Liver (tissue), 8 donors: ENCODE measurements at regions not wholly inside any gene's neighbourhood (a gene's known extent, or its start where the extent isn't known, plus 50 kb on each side); places are given as distances from the start of the nearest gene placed in this dataset.

ENCODE experiments used
- DNase-seq: peaks from one replicate; pipeline ENCODE4 v3.0.0-alpha.2; 2017; ENCODE audit warnings: low spot score
- H3K27ac ChIP-seq, 2 donors: one replicate each; pipeline ENCODE4 v1.7.0; 2013; ENCODE audit warnings: inconsistent platforms in 2 of 2, low read length in 2 of 2, control low read depth in 1 of 2, low read depth in 1 of 2, mild to moderate bottlenecking in 1 of 2
- H3K27me3 ChIP-seq, 4 donors: one replicate each; pipeline versions ENCODE4 v1.6.1 to v1.7.0; 2013; ENCODE audit warnings: low read length in 3 of 4, inconsistent platforms in 1 of 4, mild to moderate bottlenecking in 1 of 4, moderate library complexity in 1 of 4; ENCODE audit not compliant: control insufficient read depth in 4 of 4, insufficient read depth in 4 of 4
- H3K36me3 ChIP-seq, 4 donors: one replicate each; pipeline versions ENCODE4 v1.6.1 to v1.7.0; 2013; ENCODE audit warnings: low read length in 3 of 4, mild to moderate bottlenecking in 3 of 4, low read depth in 1 of 4, moderate library complexity in 1 of 4; ENCODE audit not compliant: control insufficient read depth in 4 of 4, insufficient read depth in 3 of 4
- H3K4me1 ChIP-seq, 4 donors: one replicate each; pipeline versions ENCODE4 v1.6.1 to v1.7.0; 2013; ENCODE audit warnings: low read length in 3 of 4, mild to moderate bottlenecking in 3 of 4, moderate library complexity in 1 of 4; ENCODE audit not compliant: control insufficient read depth in 4 of 4, insufficient read depth in 4 of 4
- H3K4me3 ChIP-seq, 3 donors: one replicate each; pipeline versions ENCODE4 v1.6.1 to v1.7.0; 2013; ENCODE audit warnings: low read length in 3 of 3, control low read depth in 1 of 3, low read depth in 1 of 3, mild to moderate bottlenecking in 1 of 3
- H3K9ac ChIP-seq, 2 donors: one replicate each; pipeline ENCODE4 v1.7.0; 2013; ENCODE audit warnings: low read length in 2 of 2, mild to moderate bottlenecking in 2 of 2, moderate library complexity in 2 of 2, control low read depth in 1 of 2, low read depth in 1 of 2
- H3K9me3 ChIP-seq, 4 donors: one replicate each; pipeline versions ENCODE4 v1.6.1 to v1.7.0; 2013; ENCODE audit warnings: low read length in 3 of 4; ENCODE audit not compliant: control insufficient read depth in 4 of 4
- EGR1 ChIP-seq, 2 donors: IDR thresholded peaks; 2 replicates each; pipeline ENCODE4 v1.6.1; 2016 to 2018; ENCODE audit warnings: antibody characterized with exemption in 2 of 2, low read depth in 2 of 2
- FOXA1 ChIP-seq: IDR thresholded peaks from 2 replicates; pipeline ENCODE4 v1.6.1; 2016; ENCODE audit warnings: antibody characterized with exemption
- FOXA2 ChIP-seq: IDR thresholded peaks from 2 replicates; pipeline ENCODE4 v1.6.1; 2016; ENCODE audit warnings: antibody characterized with exemption
- GABPA ChIP-seq, 2 donors: IDR thresholded peaks in 1 of 2; conservative IDR thresholded peaks in 1 of 2; 2 replicates each; pipeline ENCODE4 v1.6.1; 2016; ENCODE audit warnings: antibody characterized with exemption in 2 of 2, mild to moderate bottlenecking in 1 of 2, moderate library complexity in 1 of 2
- HNF4A ChIP-seq, 2 donors: conservative IDR thresholded peaks; 2 replicates each; pipeline ENCODE4 v1.6.1; 2016; ENCODE audit warnings: antibody characterized with exemption in 2 of 2, mild to moderate bottlenecking in 2 of 2
- HNF4G ChIP-seq: IDR thresholded peaks from 2 replicates; pipeline ENCODE4 v1.6.1; 2016; ENCODE audit warnings: antibody characterized with exemption
- JUND ChIP-seq, 2 donors: IDR thresholded peaks; 2 replicates each; pipeline ENCODE4 v1.6.1; 2016; ENCODE audit warnings: antibody characterized with exemption in 2 of 2
- RAD21 ChIP-seq, 2 donors: IDR thresholded peaks; 2 replicates each; pipeline ENCODE4 v1.6.1; 2016; ENCODE audit warnings: antibody characterized with exemption in 2 of 2, mild to moderate bottlenecking in 2 of 2
- RXRA ChIP-seq, 2 donors: IDR thresholded peaks; 2 replicates each; pipeline ENCODE4 v1.6.1; 2017 to 2018; ENCODE audit warnings: antibody characterized with exemption in 2 of 2, mild to moderate bottlenecking in 1 of 2
- TAF1 ChIP-seq: conservative IDR thresholded peaks from 2 replicates; pipeline ENCODE4 v1.6.1; 2016; ENCODE audit warnings: antibody characterized with exemption, mild to moderate bottlenecking
- YY1 ChIP-seq: IDR thresholded peaks from 2 replicates; pipeline ENCODE4 v1.6.1; 2016; ENCODE audit warnings: antibody characterized with exemption, mild to moderate bottlenecking
- WGBS: extraction: QIAGEN DNeasy Blood & Tissue Kit; methylation state at CpG from one replicate; pipeline ENCODE4 v1.1.7; 2013; 5-methylcytosine and 5-hydroxymethylcytosine counted together
- TF ChIP-seq, protein P1 (sequence below): IDR thresholded peaks from 2 replicates; pipeline ENCODE4 v1.6.1; 2016; ENCODE audit warnings: antibody characterized with exemption, mild to moderate bottlenecking
- TF ChIP-seq, protein P2 (sequence below): IDR thresholded peaks from 2 replicates; pipeline ENCODE4 v1.6.1; 2016; ENCODE audit warnings: antibody characterized with exemption
- TF ChIP-seq, protein P3 (sequence below): fragments of 150-350 bp; IDR thresholded peaks from 2 replicates; pipeline ENCODE4 v1.5.1; 2017; ENCODE audit warnings: improper control_type of control experiment, low read depth, low read length; ENCODE audit not compliant: missing input control
- TF ChIP-seq, protein P4 (sequence below): IDR thresholded peaks from 2 replicates; pipeline ENCODE4 v1.6.1; 2016; ENCODE audit warnings: antibody characterized with exemption
- TF ChIP-seq, protein P5 (sequence below): IDR thresholded peaks from 2 replicates; pipeline ENCODE4 v1.6.1; 2016; ENCODE audit warnings: antibody characterized with exemption
- donor health status: healthy.
- donor health status: healthy.
- donor health status: healthy.
- donor health status: healthy.
- donor health status: healthy.

DNA sequence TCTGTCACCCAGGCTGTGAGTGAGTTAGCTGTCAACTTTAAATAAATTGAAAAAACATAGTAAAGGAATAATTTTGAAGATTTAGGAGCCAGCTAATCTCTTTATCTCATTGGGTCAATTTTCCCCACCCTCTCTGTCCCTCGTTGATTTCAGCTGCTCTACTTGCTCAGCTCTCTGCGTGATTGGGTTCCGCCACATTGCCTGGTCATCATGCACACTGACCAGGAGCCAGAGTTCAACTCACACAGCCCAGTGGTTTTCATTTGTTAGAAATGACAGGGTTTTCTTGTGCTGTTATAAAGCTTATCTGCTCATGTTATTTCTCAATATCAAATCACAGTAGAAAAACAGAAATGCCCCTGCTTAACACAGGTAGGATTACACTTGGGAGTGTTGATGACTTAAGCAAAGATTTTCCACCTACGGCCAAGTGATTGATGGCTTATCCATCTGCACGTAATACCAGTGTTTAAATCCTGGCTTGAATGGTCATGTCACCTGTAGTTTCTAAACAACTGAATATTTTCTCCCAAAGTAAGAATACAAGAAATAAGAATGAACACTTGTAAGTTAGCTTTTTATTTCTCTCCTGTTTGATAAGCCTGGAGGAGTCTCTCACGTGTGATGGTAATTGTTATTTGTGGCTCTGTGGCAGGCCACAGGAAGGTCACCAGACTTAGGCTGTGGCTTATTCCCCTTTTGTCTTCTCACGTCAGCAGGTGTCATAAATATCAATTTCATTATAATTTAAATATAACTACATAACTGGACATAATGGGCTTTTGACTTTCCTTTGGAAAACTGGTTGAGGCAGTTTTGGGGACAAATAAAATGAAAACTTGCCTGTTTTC is 367.2 kb upstream of the DDHD1 start (continued):
- no peak for TF ChIP-seq FOXA1
- TF ChIP-seq HNF4G: no peak
- no peak for TF ChIP-seq YY1
- no peak for TF ChIP-seq RAD21 (IDR thresholded peaks at IDR 0.05)
- TF ChIP-seq EGR1 (IDR thresholded peaks at IDR 0.05; ENCODE audit: low read depth in 2 of 2): no peak
- TF ChIP-seq TAF1: no peak
- TF ChIP-seq FOXA2: no peak

DNA sequence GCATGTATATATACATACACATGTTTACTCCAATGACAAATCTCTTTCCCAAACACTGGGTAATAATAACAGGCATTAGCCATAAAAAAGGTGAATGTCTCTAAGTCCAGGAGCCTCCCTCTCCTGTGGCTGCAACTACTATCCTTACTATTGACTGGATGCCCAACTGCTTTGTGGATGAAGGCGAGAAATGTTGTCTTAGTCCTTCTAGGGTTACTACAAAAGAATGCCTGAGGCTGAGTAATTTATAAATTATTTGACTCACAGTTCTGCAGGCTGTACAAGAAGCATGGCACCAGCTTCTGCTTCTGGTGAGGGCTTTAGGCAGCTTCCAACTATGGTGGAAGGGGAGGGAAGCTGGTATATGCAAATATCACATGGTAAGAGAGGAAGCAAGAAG is 366.0 kb upstream of the DDHD1 start:
- no peaks in the 10 kb centered on the region for H3K9me3 ChIP-seq
- no peak overlapping the region for H3K4me3 ChIP-seq
- no peaks in the 10 kb centered on the region for H3K27me3 ChIP-seq
- no peak for DNase-seq
- WGBS: 100% methylated on average over 1 of the region's 1 CpG
- H3K36me3 ChIP-seq: no peaks in the 10 kb centered on the region
- H3K9ac ChIP-seq: no peak overlapping the region
- no peak overlapping the region for H3K27ac ChIP-seq
- no peaks in the 10 kb centered on the region for H3K4me1 ChIP-seq
- TF ChIP-seq FOXA1 (no peak), FOXA2 (no peak), JUND (IDR thresholded peaks at IDR 0.05) (no peak), RXRA (IDR thresholded peaks at IDR 0.05) (no peak), HNF4G (no peak), RAD21 (IDR thresholded peaks at IDR 0.05) (no peak), HNF4A (conservative IDR thresholded peaks at IDR 0.05) (no peak), EGR1 (IDR thresholded peaks at IDR 0.05; ENCODE audit: low read depth in 2 of 2) (no peak)
- TF ChIP-seq, protein P1, sequence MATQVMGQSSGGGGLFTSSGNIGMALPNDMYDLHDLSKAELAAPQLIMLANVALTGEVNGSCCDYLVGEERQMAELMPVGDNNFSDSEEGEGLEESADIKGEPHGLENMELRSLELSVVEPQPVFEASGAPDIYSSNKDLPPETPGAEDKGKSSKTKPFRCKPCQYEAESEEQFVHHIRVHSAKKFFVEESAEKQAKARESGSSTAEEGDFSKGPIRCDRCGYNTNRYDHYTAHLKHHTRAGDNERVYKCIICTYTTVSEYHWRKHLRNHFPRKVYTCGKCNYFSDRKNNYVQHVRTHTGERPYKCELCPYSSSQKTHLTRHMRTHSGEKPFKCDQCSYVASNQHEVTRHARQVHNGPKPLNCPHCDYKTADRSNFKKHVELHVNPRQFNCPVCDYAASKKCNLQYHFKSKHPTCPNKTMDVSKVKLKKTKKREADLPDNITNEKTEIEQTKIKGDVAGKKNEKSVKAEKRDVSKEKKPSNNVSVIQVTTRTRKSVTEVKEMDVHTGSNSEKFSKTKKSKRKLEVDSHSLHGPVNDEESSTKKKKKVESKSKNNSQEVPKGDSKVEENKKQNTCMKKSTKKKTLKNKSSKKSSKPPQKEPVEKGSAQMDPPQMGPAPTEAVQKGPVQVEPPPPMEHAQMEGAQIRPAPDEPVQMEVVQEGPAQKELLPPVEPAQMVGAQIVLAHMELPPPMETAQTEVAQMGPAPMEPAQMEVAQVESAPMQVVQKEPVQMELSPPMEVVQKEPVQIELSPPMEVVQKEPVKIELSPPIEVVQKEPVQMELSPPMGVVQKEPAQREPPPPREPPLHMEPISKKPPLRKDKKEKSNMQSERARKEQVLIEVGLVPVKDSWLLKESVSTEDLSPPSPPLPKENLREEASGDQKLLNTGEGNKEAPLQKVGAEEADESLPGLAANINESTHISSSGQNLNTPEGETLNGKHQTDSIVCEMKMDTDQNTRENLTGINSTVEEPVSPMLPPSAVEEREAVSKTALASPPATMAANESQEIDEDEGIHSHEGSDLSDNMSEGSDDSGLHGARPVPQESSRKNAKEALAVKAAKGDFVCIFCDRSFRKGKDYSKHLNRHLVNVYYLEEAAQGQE: no peak
- TF ChIP-seq, protein P2, sequence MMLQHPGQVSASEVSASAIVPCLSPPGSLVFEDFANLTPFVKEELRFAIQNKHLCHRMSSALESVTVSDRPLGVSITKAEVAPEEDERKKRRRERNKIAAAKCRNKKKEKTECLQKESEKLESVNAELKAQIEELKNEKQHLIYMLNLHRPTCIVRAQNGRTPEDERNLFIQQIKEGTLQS: no peak
- TF ChIP-seq, protein P3, sequence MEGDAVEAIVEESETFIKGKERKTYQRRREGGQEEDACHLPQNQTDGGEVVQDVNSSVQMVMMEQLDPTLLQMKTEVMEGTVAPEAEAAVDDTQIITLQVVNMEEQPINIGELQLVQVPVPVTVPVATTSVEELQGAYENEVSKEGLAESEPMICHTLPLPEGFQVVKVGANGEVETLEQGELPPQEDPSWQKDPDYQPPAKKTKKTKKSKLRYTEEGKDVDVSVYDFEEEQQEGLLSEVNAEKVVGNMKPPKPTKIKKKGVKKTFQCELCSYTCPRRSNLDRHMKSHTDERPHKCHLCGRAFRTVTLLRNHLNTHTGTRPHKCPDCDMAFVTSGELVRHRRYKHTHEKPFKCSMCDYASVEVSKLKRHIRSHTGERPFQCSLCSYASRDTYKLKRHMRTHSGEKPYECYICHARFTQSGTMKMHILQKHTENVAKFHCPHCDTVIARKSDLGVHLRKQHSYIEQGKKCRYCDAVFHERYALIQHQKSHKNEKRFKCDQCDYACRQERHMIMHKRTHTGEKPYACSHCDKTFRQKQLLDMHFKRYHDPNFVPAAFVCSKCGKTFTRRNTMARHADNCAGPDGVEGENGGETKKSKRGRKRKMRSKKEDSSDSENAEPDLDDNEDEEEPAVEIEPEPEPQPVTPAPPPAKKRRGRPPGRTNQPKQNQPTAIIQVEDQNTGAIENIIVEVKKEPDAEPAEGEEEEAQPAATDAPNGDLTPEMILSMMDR: no peak

DNA sequence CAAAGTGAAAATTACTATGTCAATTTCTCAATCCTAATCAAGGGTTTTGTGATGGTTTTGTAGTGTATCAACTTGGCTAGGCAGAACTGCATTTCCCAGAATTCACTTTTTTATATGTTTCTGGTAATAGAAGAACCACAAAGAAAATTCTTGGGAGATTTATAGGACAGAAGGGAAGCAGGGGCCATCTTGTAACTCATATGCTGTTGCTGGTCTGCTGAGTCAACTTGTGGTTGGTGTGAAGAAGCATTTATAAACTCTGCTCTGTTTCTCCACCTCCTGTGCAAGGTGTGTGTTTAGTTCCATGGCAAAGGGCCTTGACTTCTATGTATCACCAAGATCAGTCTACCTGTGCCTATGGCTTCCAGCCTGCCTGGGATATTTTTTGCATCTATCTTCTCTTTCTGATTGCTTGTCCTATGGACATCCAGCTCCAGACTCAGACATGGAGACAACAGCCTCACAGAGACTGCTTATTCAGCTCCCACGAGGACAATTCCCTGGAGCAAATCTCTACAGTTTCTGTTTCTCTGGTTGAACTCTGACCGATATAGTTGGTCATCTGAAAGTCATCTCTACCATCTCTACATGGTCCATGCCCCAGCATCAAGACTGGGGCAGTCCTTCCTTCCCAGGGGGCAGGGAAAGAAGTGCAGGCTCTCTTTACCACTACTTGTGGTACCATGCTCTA is 364.3 kb upstream of the DDHD1 start:
- Histone ChIP-seq H3K9me3 (no peaks in the 10 kb centered on the region), H3K27me3 (no peaks in the 10 kb centered on the region), H3K27ac (no peak overlapping the region), H3K9ac (no peak overlapping the region), H3K4me1 (no peaks in the 10 kb centered on the region), H3K4me3 (no peak overlapping the region), H3K36me3 (no peaks in the 10 kb centered on the region)
- TF ChIP-seq, protein P3: no peak
- TF ChIP-seq, protein P4, sequence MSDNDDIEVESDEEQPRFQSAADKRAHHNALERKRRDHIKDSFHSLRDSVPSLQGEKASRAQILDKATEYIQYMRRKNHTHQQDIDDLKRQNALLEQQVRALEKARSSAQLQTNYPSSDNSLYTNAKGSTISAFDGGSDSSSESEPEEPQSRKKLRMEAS: no peak
- TF ChIP-seq, protein P5, sequence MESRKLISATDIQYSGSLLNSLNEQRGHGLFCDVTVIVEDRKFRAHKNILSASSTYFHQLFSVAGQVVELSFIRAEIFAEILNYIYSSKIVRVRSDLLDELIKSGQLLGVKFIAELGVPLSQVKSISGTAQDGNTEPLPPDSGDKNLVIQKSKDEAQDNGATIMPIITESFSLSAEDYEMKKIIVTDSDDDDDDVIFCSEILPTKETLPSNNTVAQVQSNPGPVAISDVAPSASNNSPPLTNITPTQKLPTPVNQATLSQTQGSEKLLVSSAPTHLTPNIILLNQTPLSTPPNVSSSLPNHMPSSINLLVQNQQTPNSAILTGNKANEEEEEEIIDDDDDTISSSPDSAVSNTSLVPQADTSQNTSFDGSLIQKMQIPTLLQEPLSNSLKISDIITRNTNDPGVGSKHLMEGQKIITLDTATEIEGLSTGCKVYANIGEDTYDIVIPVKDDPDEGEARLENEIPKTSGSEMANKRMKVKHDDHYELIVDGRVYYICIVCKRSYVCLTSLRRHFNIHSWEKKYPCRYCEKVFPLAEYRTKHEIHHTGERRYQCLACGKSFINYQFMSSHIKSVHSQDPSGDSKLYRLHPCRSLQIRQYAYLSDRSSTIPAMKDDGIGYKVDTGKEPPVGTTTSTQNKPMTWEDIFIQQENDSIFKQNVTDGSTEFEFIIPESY: no peak
- TF ChIP-seq GABPA (IDR thresholded peaks at IDR 0.05 in 1 of 2, conservative IDR thresholded peaks at IDR 0.05 in 1 of 2) (no peak), YY1 (no peak), EGR1 (IDR thresholded peaks at IDR 0.05; ENCODE audit: low read depth in 2 of 2) (no peak), RAD21 (IDR thresholded peaks at IDR 0.05) (no peak)
- TF ChIP-seq, protein P2: no peak
- 89% methylated on average over 2 of the region's 2 CpGs for WGBS
- DNase-seq: no peak
